H4 (cell line): ENCODE measurements at regions not wholly inside any gene's neighbourhood (a gene's known extent, or its start where the extent isn't known, plus 50 kb on each side); places are given as distances from the start of the nearest gene placed in this dataset.
"Not testable (repeated sequence)": the region's sequence is repeated elsewhere in the genome, so short reads cannot be mapped to it uniquely, and the experiment has no call there.

Source experiments
- DNase-seq: peaks from one replicate; pipeline ENCODE4 v3.0.0-alpha.2; 2015; ENCODE audit warnings: low spot score

GRCh38 chr7:93048136-93048930 lies 69.4 kb downstream of the SAMD9 start:
- no peak for DNase-seq

GRCh38 chr7:93047514-93048099 lies 70.2 kb downstream of the SAMD9 start:
- no peak for DNase-seq

DNA sequence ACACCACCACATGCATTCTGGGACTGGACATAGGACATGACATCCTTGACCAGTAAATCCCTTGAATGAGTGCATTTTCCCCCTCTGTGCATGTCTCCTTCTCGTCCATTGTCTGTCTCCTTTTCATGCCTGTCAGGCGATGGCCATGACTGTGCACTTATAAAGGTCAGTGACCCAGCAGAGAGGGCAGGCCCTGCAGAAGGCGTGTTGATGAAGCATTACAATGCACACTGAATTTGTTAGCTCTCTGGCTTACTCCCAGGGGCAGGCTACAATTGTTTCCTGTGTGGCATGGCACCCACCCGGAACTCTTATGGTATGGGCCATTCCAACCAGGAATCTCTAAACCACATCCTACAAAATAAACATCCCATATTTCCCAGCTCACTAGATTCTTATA lies 71.1 kb downstream of the SAMD9 start:
- peak; percentile 83 for DNase-seq

- DNase-seq, result no peak
Measured at GRCh38 chr7:93044147-93044810, 73.5 kb downstream of the SAMD9 start.

DNA sequence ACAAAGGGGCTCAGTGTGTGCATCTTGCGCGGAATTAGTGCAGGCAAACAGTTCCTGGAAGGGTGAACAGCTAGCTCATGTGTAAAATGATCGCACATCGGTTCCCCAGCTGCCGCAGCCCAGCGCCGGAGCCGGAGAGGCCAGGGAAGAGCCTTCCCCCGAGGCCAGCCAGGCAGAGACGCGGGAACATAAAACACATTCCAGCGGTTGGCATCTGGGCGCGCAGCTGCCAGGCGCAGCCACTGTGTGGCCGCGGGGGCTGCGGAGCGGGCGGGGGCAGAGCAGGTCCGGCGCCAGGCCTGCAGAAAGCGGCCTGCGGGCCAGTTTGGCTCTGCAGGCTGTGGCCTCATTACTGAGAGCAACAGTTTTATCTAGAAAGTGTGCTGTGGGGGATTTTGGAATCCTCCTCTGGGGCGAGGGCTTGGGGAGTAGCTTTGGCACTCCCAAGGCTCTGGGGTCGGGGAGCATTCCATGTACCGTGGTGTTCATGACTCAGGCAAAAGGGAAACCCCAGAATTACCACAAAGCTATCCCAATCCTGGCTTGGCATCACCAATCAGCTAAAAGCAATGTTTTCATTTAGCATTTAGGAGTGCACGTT lies 74.3 kb downstream of the SAMD9 start:
- DNase-seq, result peak; percentile 80

DNA sequence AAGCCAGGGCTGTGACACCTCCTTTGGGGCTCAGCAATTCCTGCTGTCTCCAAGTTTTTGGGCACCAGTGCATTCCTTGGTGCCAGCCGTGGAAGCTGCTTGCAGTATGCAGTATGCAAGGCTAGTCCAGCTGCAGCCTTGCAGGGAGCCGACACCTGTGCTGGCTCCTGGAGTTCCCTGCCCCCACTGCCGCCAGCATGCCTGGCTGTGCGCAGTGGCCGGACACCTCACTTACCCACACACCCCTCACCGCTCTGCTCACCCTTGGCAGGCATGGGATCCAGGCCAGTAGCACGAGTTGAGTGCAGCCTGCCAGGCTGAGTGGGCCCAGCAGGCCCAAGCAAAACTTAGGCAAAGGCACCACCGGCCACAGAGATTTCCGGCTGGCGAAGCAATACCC lies 77.4 kb downstream of the SAMD9 start:
- DNase-seq, result no peak

- DNase-seq, result no peak
Measured at GRCh38 chr7:93039786-93040185, 78.0 kb downstream of the SAMD9 start.

- DNase-seq, result no peak
Measured at GRCh38 chr7:93039282-93039681, 78.5 kb downstream of the SAMD9 start.

GRCh38 chr7:93036807-93037206 lies 81.0 kb downstream of the SAMD9 start:
- DNase-seq, result no peak

DNA sequence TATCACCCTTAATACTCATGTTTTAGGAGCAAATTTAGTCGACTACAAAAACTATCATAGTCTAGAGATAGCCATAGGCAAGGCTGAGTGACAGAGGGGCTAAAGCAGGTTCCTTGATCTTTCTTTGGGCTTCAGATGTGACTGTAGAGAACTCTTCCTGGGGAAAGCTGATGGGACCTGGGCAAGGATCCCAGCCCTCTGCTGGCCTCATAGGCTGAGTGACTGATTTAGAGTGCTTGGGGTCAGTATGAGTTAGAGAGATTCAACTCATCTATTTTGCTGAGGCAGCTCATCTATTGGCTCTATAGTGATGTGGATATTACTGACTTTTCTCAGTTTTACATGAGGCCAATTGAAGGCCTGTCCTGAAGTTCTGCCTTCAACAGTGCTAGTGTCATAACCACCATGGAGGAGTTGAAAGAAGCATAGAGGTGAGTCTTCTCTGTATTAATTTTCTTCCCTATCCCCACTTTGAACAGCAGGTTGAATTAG lies 81.6 kb downstream of the SAMD9 start:
- DNase-seq, result no peak

DNA sequence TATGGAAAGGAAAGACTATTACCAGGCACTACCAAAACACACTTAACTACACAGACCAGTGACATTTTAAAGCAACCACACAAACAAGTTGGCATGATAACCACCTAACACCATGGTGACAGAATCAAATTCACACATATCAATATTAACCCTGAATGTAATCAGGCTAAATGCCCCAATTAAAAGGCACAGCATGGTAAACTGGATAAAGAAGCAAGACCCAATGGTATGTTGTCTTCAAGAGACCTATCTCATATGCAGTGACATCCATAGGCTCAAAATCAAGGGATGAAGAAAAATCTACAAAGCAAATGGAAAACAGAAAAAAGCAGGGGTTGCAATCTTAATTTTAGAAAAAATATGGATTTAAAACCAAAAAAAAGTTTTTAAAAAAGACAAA lies 86.0 kb downstream of the SAMD9 start:
- no peak for DNase-seq

- DNase-seq, result no peak
Measured at GRCh38 chr7:93030605-93031225, 87.1 kb downstream of the SAMD9 start.

- DNase-seq, result no peak
Measured at GRCh38 chr7:93029056-93029455, 88.7 kb downstream of the SAMD9 start.

- DNase-seq, result no peak
Measured at GRCh38 chr7:93028610-93029009, 89.2 kb downstream of the SAMD9 start.

DNA sequence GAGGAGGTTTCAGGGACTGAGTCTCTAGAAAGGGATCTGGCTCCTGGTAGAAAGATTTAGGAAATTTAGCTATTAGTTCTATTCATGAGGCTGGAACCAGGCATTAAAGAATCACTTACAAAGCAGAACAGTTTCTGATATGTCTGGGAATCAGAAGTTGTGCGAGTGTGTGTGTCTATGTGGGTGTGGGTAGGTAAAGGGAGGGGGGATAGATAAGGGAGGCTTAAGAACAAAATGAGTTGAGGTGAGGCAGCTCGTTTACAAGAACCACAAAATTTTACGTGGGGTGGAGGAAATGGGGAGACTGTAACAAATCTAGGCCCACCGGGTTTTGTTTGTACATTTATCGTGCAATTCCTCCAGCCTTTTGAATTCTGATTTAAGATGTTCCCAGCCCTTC lies 90.7 kb downstream of the SAMD9 start:
- DNase-seq, result no peak

DNA sequence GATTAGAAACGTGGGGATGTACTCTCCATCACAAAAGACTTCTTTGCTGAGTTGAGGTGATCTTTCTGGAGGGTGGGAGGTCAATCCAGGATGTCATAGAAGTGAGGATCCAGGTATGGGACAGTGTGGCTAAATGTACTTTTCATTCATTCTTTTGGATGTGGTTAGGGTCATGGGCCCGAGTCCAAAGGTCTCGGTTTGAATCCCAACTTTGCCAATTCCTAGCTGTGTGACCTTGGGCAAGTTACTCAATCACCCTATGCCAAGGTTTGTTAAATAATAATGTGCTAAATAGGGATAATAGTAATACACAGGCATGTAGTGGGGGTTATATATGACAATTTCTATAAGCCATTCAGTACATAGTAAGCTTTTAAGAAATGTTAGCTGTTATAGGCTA lies 91.4 kb downstream of the SAMD9 start:
- DNase-seq, result no peak

GRCh38 chr7:93025389-93025788 lies 92.4 kb downstream of the SAMD9 start:
- DNase-seq, result no peak

DNA sequence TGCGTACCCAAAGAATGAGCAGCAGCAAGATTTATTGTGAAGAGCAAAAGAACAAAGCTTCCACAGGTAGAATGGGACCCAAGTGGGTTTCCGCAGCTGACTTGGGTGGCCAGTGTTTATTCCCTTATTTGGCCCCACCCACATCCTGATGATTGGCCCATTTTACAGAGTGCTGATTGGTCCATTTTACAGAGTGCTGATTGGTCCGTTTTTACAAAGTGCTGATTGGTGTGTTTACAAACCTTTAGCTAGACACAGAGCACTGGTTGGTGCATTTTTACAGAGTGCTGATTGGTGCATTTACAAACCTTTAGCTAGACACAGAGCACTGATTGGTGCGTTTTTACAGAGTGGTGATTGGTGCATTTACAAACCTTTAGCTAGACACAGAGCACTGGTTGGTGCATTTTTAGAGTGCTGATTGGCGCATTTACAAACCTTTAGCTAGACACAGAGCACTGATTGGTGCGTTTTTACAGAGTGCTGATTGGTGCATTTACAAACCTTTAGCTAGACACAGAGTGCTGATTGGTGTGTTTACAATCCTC lies 94.8 kb downstream of the SAMD9 start:
- DNase-seq, result not testable (repeated sequence)

- DNase-seq, result no peak
Measured at GRCh38 chr7:93021748-93022147, 96.0 kb downstream of the SAMD9 start.

GRCh38 chr7:93018716-93019115 lies 99.1 kb downstream of the SAMD9 start:
- DNase-seq, result no peak

DNA sequence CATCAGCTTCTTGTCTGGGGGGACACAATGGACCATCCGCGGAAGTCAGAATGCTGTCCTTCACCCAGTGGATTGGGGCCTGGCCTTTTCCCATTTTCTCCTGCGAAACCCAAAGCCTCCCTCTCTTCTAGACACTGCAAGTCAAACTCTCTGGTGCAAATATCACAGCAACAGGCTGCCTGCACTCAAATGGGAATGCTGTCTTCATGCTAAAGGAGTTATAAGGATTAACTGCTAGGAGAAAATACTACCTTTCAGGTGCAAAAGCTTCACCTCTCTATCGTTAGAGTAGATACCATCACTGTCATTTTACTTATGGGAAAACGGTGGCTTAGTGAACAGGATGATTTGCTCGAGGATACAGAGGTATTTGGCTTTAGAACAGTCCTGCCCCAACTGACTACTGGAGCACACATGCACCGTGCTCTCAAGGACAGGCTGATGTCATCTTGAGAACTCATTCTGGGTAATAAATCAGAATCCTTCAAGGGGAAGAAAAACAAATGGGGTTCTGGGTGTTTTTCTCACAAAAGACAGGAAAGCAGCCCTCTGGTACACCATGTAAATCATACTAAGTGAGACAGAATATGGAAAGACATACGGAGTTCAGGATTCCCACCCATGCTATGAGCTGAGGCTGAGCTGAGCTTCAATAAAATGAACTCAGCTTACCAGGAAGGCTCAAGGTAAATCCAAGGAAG lies 100.9 kb downstream of the SAMD9 start:
- DNase-seq, result no peak
